Thymus (tissue), 11 donors: ENCODE measurements at regions not wholly inside any gene's neighbourhood (a gene's known extent, or its start where the extent isn't known, plus 50 kb on each side); places are given as distances from the start of the nearest gene placed in this dataset.
"Not testable (repeated sequence)": the region's sequence is repeated elsewhere in the genome, so short reads cannot be mapped to it uniquely, and the experiment has no call there.

Experiments used
- DNase-seq, 9 donors: peaks; one replicate each; pipeline ENCODE4 v3.0.0-alpha.2; 2013; ENCODE audit warnings: low spot score in 9 of 9, low read depth in 6 of 9, missing footprints in 1 of 9
- H3K27ac ChIP-seq, 2 donors: one replicate each; pipeline ENCODE4 v1.5.1; 2013; ENCODE audit warnings: control low read depth in 1 of 2, low read depth in 1 of 2, low read length in 1 of 2, mild to moderate bottlenecking in 1 of 2, moderate library complexity in 1 of 2
- H3K27me3 ChIP-seq, 2 donors: one replicate each; pipeline ENCODE4 v1.5.1; 2013; ENCODE audit warnings: low read length in 1 of 2; ENCODE audit not compliant: control insufficient read depth in 2 of 2, insufficient read depth in 1 of 2
- H3K36me3 ChIP-seq, 2 donors: one replicate each; pipeline ENCODE4 v1.5.1; 2013; ENCODE audit warnings: low read length in 1 of 2, mild to moderate bottlenecking in 1 of 2, moderate library complexity in 1 of 2; ENCODE audit not compliant: control insufficient read depth in 2 of 2, insufficient read depth in 2 of 2
- H3K4me1 ChIP-seq, 2 donors: one replicate each; pipeline ENCODE4 v1.5.1; 2013; ENCODE audit warnings: low read length in 2 of 2; ENCODE audit not compliant: control insufficient read depth in 2 of 2, insufficient read depth in 2 of 2
- H3K4me3 ChIP-seq, 2 donors: one replicate each; pipeline ENCODE4 v1.5.1; 2013; ENCODE audit warnings: low read length in 2 of 2, control low read depth in 1 of 2, mild to moderate bottlenecking in 1 of 2
- H3K9me3 ChIP-seq, 2 donors: one replicate each; pipeline ENCODE4 v1.5.1; 2013; ENCODE audit warnings: low read length in 1 of 2, mild to moderate bottlenecking in 1 of 2; ENCODE audit not compliant: control insufficient read depth in 2 of 2, insufficient read depth in 1 of 2
- WGBS: extraction: QIAGEN DNeasy Blood & Tissue Kit; methylation state at CpG from one replicate; pipeline ENCODE4 v1.1.7; 2013; 5-methylcytosine and 5-hydroxymethylcytosine counted together
- donor health status: healthy.

GRCh38 chr3:137332297-137332696 lies 374.5 kb downstream of the IL20RB start:
- Histone ChIP-seq H3K4me1 (no peaks in the 10 kb centered on the region), H3K36me3 (no peaks in the 10 kb centered on the region), H3K27ac (no peak overlapping the region), H3K9me3 (no peaks in the 10 kb centered on the region), H3K4me3 (no peak overlapping the region), H3K27me3 (no peaks in the 10 kb centered on the region)
- 94% methylated on average over 2 of the region's 2 CpGs for WGBS
- DNase-seq = no peak

GRCh38 chr3:137335478-137335877 lies 377.7 kb downstream of the IL20RB start:
- Histone ChIP-seq H3K27me3 (no peaks in the 10 kb centered on the region), H3K27ac (no peak overlapping the region), H3K4me1 (no peaks in the 10 kb centered on the region), H3K9me3 (peaks cover 0 to 9% of the 10 kb centered on the region in 2 donors), H3K36me3 (no peaks in the 10 kb centered on the region), H3K4me3 (no peak overlapping the region)
- DNase-seq = no peak
- 60% methylated on average over 7 of the region's 7 CpGs for WGBS

- WGBS = 83% methylated on average over 5 of the region's 5 CpGs
- H3K27ac ChIP-seq, H3K4me1 ChIP-seq, H3K36me3 ChIP-seq, H3K4me3 ChIP-seq, H3K27me3 ChIP-seq, H3K9me3 ChIP-seq, DNase-seq: not testable (repeated sequence)
These were observed 380.6 kb downstream of the IL20RB start for GRCh38 chr3:137338400-137338799.

DNA sequence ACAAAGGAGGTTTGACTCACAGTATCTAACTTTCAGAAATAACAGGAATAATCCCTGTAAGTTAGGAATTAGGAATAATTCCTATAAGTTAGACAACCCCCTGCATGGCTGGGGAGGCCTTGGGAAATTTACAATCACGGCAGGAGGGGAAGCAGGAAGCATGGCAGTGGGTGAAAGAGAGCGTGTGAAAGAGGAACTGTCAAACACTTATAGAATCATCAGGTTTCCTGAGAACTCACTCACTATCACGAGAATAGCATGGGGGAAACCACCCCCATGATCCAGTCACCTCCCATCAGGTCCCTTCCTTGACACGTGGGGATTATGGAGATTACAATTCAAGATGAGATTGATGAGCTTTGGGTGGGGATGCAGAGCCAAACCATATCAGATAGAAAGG lies 385.5 kb downstream of the IL20RB start:
- DNase-seq = no peak
- 7% methylated on average over 4 of the region's 4 CpGs for WGBS
- Histone ChIP-seq H3K27me3 (no peaks in the 10 kb centered on the region), H3K4me3 (no peak overlapping the region), H3K36me3 (no peaks in the 10 kb centered on the region), H3K4me1 (no peaks in the 10 kb centered on the region), H3K9me3 (peaks cover 0 to 7% of the 10 kb centered on the region in 2 donors), H3K27ac (no peak overlapping the region)

DNA sequence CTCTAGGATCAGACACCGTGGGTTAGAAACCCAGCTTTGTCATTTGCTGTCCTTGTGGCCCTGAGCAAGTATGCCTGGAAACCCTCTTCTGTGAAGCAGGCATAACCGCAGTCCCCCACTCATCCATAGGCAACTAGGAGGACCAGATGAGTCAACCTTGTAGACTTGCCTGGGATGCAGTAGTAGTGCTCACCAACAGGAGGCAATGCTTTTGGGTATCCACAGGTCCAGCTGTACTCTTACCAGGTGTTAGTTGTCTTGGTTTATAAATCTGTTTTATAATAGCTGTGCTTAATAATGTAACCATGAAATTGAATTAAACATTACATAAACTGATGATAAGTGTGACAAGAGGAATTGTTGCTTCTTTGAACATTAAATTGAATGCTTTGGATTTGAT lies 389.3 kb downstream of the IL20RB start:
- Histone ChIP-seq H3K9me3 (no peaks in the 10 kb centered on the region), H3K27ac (no peak overlapping the region), H3K4me3 (no peak overlapping the region), H3K4me1 (no peaks in the 10 kb centered on the region), H3K36me3 (no peaks in the 10 kb centered on the region), H3K27me3 (no peaks in the 10 kb centered on the region)
- no peak for DNase-seq
- 83% methylated on average over 2 of the region's 2 CpGs for WGBS

GRCh38 chr3:137347817-137348368 lies 390.1 kb downstream of the IL20RB start:
- no peaks in the 10 kb centered on the region for H3K36me3 ChIP-seq
- no peak overlapping the region for H3K27ac ChIP-seq
- H3K4me1 ChIP-seq = no peaks in the 10 kb centered on the region
- H3K4me3 ChIP-seq = no peak overlapping the region
- 27% methylated on average over 1 of the region's 1 CpG for WGBS
- no peaks in the 10 kb centered on the region for H3K27me3 ChIP-seq
- no peaks in the 10 kb centered on the region for H3K9me3 ChIP-seq
- no peak for DNase-seq

GRCh38 chr3:137348936-137349335 lies 391.2 kb downstream of the IL20RB start:
- Histone ChIP-seq H3K9me3 (no peaks in the 10 kb centered on the region), H3K4me1 (no peaks in the 10 kb centered on the region)

DNA sequence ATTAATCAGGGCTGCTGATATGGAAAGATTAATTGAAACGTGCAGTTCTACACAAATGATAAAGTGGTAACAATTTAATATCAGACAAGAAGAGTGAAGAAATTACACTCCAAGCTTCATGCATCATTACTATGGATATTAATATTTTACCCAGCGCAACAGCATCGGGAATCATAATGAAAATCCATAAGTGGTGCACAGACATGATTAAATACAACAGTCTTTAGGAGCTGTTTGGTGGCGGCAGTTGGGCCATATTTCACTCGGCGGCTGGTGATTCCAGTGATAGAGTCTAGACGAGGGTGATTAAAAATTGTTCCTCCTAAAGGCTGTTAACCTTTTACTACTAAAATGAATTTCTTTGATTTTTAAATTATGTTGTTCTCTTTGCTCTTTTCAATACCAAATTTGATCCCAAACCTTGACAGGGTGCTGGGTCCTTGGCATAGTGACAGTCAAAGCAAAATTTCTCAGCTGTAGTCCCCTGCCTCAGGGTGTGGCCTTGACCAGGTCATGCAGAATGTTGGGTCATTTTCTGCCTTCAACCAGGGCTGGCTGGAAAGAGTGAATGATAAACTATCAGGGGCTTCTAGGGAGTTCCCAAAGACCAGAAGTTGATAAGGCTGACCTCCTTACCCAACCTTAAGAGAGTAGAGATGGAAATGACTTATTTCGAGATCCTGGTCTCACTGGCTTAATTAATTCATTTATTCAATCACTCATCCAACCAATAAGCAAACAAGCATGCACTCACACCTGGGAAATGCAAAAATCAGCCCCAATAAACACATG lies 392.0 kb downstream of the IL20RB start:
- Histone ChIP-seq H3K27me3 (no peaks in the 10 kb centered on the region), H3K9me3 (no peaks in the 10 kb centered on the region), H3K4me3 (no peak overlapping the region), H3K27ac (no peak overlapping the region), H3K36me3 (no peaks in the 10 kb centered on the region), H3K4me1 (no peaks in the 10 kb centered on the region)
- WGBS = 91% methylated on average over 8 of the region's 8 CpGs
- no peak for DNase-seq

More at GRCh38 chr3:137348936-137349335, 391.2 kb downstream of the IL20RB start:
- 79% methylated on average over 7 of the region's 7 CpGs for WGBS
- no peaks in the 10 kb centered on the region for H3K27me3 ChIP-seq
- no peak for DNase-seq
- H3K36me3 ChIP-seq = no peaks in the 10 kb centered on the region
- H3K4me3 ChIP-seq = no peak overlapping the region
- no peak overlapping the region for H3K27ac ChIP-seq

DNA sequence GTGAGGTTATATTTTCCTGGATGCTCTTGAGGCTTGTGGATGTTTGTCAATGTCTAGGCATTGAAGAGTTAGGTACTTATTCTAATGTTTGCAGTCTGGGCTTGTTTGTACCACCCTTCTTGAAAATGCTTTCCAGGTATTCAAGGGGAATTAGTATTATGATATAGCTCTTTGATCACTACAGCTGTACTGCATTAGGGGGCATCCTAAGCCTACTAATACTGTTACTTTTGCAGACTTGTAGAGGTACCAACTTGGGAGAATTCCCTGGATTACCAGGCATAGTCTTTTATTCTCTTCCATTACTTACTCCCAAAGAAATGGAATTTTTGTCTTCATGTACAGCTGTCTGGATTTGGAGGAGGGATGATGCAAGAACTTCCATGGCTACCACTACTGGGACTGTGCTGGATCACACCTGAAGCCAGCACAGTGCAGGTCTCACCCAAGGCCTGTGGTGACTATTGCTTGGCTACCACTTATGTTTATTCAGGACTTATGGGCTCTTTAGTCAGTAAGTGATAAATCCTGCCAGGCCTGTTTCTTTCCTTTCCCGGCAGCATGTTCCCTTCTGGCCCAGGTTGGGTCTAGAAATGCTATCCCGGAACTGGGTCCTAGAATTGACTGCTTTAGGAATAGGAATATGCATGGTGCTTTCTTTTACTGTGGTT lies 402.9 kb downstream of the IL20RB start:
- no peak overlapping the region for H3K27ac ChIP-seq
- peaks cover 0 to 15% of the 10 kb centered on the region in 2 donors for H3K9me3 ChIP-seq
- no peaks in the 10 kb centered on the region for H3K36me3 ChIP-seq
- 96% methylated on average over 2 of the region's 2 CpGs for WGBS
- no peak overlapping the region for H3K4me3 ChIP-seq
- H3K27me3 ChIP-seq = no peaks in the 10 kb centered on the region
- H3K4me1 ChIP-seq = no peaks in the 10 kb centered on the region
- no peak for DNase-seq
